CD4-positive, alpha-beta T cell (primary cell): ENCODE measurements at regions not wholly inside any gene's neighbourhood (a gene's known extent, or its start where the extent isn't known, plus 50 kb on each side); places are given as distances from the start of the nearest gene placed in this dataset.

Experiments used
- ATAC-seq: fragments of 200-7000 bp; cut with Tn5 transposase; one replicate; pipeline ENCODE4 v1.10.0; 2022; ENCODE audit warnings: mild to moderate bottlenecking; ENCODE audit not compliant: poor library complexity
- CTCF ChIA-PET: fragments of 350-600 bp; sonication (Branson Sonifier 250); formaldehyde crosslinking; loops from one replicate; lab custom pipeline; 2021; ENCODE audit warnings: antibody characterized with exemption, inconsistent platforms; lab: Charles Lee
- POLR2A ChIA-PET: fragments of 350-600 bp; sonication (Branson Sonifier 250); formaldehyde crosslinking; loops from one replicate; lab custom pipeline; 2021; ENCODE audit warnings: antibody characterized with exemption, inconsistent platforms; lab: Charles Lee
- DNase-seq, 14 experiments: peaks; one replicate each; pipeline ENCODE4 v3.0.0-alpha.2; 2013 to 2020; ENCODE audit warnings: mixed read lengths in 2 of 14
- H3K27ac ChIP-seq, 2 donors: one replicate each; pipeline versions ENCODE4 v1.5.1 to v1.7.0; 2013; ENCODE audit warnings: low read length in 2 of 2, low read depth in 1 of 2, mild to moderate bottlenecking in 1 of 2
- H3K27me3 ChIP-seq, 2 experiments: 1 replicate in 1 of 2; 2 replicates in 1 of 2; pipeline versions ENCODE4 v1.6.1 to v1.7.0; 2013; ENCODE audit warnings: low read length in 2 of 2, control low read depth in 1 of 2, mild to moderate bottlenecking in 1 of 2, moderate library complexity in 1 of 2; ENCODE audit not compliant: insufficient read depth in 2 of 2, control insufficient read depth in 1 of 2
- H3K36me3 ChIP-seq: one replicate; pipeline ENCODE4 v1.6.1; 2013; ENCODE audit warnings: low read length, control low read depth; ENCODE audit not compliant: insufficient read depth
- H3K4me1 ChIP-seq: one replicate; pipeline ENCODE4 v1.6.1; 2013; ENCODE audit warnings: low read length, control low read depth; ENCODE audit not compliant: insufficient read depth
- H3K4me3 ChIP-seq: one replicate; pipeline ENCODE4 v1.5.1; 2013; ENCODE audit warnings: mild to moderate bottlenecking, low read length, moderate library complexity
- H3K9me3 ChIP-seq, 2 experiments: 1 replicate in 1 of 2; 2 replicates in 1 of 2; pipeline versions ENCODE4 v1.6.1 to v1.7.0; 2013; ENCODE audit warnings: low read length in 2 of 2, mild to moderate bottlenecking in 2 of 2, control low read depth in 1 of 2, moderate library complexity in 1 of 2; ENCODE audit not compliant: control insufficient read depth in 1 of 2, insufficient read depth in 1 of 2
- H3K27ac Mint-ChIP-seq: one replicate; pipeline ENCODE4 v1.8.0; 2020; ENCODE audit warnings: mixed read lengths
- H3K27me3 Mint-ChIP-seq: one replicate; pipeline ENCODE4 v1.8.0; 2021; ENCODE audit warnings: mixed read lengths
- H3K36me3 Mint-ChIP-seq: one replicate; pipeline ENCODE4 v1.8.0; 2021; ENCODE audit warnings: low read depth, mixed read lengths
- H3K4me1 Mint-ChIP-seq: one replicate; pipeline ENCODE4 v1.8.0; 2021; ENCODE audit warnings: low read depth, mixed read lengths
- H3K4me3 Mint-ChIP-seq: one replicate; pipeline ENCODE4 v1.8.0; 2020; ENCODE audit warnings: mild to moderate bottlenecking, mixed read lengths
- H3K9me3 Mint-ChIP-seq: one replicate; pipeline ENCODE4 v1.8.0; 2020; ENCODE audit warnings: mixed read lengths
- intact Hi-C, 2 experiments: fragments of 100-400 bp; cut with DNase I in 1 of 2; cut with micrococcal nuclease in 1 of 2; formaldehyde crosslinking; loops; one replicate each; pipeline versions ENCODE4 v1.15.1 to v1.9.0; 2023 to 2025; cut with DNase I, micrococcal nuclease
- TF ChIP-seq, protein P1 (sequence below): fragments of 200-600 bp; IDR thresholded peaks from one replicate; pipeline ENCODE4 v1.8.0; 2022; ENCODE audit warnings: antibody characterized with exemption, mild to moderate bottlenecking

DNA sequence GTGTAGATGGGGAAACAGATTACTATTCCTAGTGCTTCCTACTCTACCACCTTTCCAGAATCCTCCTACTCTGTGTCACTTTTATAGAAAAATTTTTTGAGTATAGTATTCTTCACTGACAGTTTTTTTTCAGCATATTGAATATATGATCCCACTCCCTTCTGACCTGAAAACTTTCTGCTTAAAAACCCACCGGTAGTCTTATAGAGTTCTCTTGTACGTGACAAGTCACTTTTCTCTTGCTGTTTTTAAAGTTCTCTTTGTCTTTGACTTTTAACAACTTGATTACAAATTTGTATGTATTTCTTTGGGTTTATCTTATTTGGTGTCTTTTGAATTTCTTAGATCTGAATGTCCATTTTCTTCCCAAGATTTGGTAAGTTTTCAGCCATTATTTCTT is 133.6 kb upstream of the SLC38A2 start:
- Histone ChIP-seq H3K9me3 (peaks cover 0 to 12% of the 10 kb centered on the region in 2 experiments), H3K4me3 (no peak overlapping the region), H3K27ac (no peak overlapping the region), H3K36me3 (no peaks in the 10 kb centered on the region), H3K4me1 (no peaks in the 10 kb centered on the region), H3K27me3 (no peaks in the 10 kb centered on the region)
- Mint-ChIP-seq H3K27ac (no peak overlapping the region), H3K9me3 (peaks cover 31% of the 10 kb centered on the region), H3K36me3 (peaks cover 26% of the 10 kb centered on the region), H3K27me3 (no peaks in the 10 kb centered on the region), H3K4me1 (no peaks in the 10 kb centered on the region), H3K4me3 (no peak overlapping the region)
- ATAC-seq (no peak), DNase-seq (no peak)
- intact Hi-C loops, result no loop called here
- POLR2A ChIA-PET, result no interaction called here
- TF ChIP-seq, protein P1, sequence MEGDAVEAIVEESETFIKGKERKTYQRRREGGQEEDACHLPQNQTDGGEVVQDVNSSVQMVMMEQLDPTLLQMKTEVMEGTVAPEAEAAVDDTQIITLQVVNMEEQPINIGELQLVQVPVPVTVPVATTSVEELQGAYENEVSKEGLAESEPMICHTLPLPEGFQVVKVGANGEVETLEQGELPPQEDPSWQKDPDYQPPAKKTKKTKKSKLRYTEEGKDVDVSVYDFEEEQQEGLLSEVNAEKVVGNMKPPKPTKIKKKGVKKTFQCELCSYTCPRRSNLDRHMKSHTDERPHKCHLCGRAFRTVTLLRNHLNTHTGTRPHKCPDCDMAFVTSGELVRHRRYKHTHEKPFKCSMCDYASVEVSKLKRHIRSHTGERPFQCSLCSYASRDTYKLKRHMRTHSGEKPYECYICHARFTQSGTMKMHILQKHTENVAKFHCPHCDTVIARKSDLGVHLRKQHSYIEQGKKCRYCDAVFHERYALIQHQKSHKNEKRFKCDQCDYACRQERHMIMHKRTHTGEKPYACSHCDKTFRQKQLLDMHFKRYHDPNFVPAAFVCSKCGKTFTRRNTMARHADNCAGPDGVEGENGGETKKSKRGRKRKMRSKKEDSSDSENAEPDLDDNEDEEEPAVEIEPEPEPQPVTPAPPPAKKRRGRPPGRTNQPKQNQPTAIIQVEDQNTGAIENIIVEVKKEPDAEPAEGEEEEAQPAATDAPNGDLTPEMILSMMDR, result no peak
- CTCF ChIA-PET, result no interaction called here

DNA sequence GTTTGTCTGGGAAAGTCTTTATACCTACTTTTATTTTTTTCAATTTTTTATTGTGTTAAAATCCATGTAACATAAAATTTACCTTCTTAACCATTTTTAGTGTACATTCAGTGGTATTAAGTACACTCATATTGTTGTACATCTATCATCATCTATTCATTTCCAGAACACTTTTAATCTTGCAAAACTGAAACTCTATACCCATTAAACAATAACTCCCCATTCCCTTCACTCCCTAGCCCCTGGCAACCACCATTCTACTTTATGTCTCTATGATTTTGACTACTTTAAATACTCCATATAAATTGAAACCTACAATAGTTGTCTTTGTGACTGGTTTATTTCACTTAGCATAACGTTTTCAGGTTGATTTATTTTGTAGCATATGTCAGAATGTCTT is 131.9 kb upstream of the SLC38A2 start:
- H3K4me3 Mint-ChIP-seq, result no peak overlapping the region
- Histone ChIP-seq H3K4me1 (no peaks in the 10 kb centered on the region), H3K27ac (no peak overlapping the region), H3K27me3 (no peaks in the 10 kb centered on the region), H3K9me3 (peaks cover 0 to 12% of the 10 kb centered on the region in 2 experiments), H3K4me3 (no peak overlapping the region), H3K36me3 (no peaks in the 10 kb centered on the region)
- H3K4me1 Mint-ChIP-seq, result no peaks in the 10 kb centered on the region
- intact Hi-C loops, result no loop called here
- peaks cover 28% of the 10 kb centered on the region for H3K9me3 Mint-ChIP-seq
- DNase-seq (no peak), ATAC-seq (no peak)
- TF ChIP-seq, protein P1, result no peak
- H3K27ac Mint-ChIP-seq, result no peak overlapping the region
- no peaks in the 10 kb centered on the region for H3K27me3 Mint-ChIP-seq
- ChIA-PET CTCF (no interaction called here), POLR2A (no interaction called here)
- peaks cover 22% of the 10 kb centered on the region for H3K36me3 Mint-ChIP-seq

DNA sequence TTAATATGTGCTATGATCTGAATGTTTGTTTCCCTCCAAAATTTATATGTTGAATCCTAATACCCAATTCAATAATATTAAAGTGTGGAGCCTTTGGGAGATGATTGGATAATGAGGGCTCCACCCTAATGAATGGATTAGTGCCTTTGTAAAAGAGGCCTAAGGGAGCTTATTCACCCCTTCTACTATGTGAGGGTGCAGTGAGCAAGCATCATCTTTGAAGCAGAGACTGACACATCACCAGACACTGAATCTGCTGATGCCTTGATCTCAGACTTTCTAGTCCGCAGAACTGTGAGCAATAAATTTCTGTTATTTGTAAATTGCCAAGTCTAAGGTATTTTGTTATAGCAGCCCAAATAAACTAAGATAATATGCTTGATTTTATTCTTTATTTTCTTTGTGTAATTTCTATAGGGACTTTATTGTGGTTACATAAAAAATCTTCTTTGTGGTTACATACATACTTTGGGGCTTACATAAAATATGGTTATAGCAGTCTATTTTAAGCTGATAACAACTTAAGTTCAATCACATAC is 131.1 kb upstream of the SLC38A2 start:
- no peaks in the 10 kb centered on the region for H3K27me3 ChIP-seq
- peaks cover 0 to 12% of the 10 kb centered on the region in 2 experiments for H3K9me3 ChIP-seq
- ATAC-seq (no peak), DNase-seq (no peak)
- ChIA-PET CTCF (no interaction called here), POLR2A (no interaction called here)
- Mint-ChIP-seq H3K4me3 (no peak overlapping the region), H3K4me1 (no peaks in the 10 kb centered on the region), H3K36me3 (peaks cover 22% of the 10 kb centered on the region), H3K9me3 (peaks cover 28% of the 10 kb centered on the region), H3K27ac (no peak overlapping the region), H3K27me3 (no peaks in the 10 kb centered on the region)
- no peaks in the 10 kb centered on the region for H3K36me3 ChIP-seq
- H3K4me1 ChIP-seq, result no peaks in the 10 kb centered on the region
- no peak overlapping the region for H3K4me3 ChIP-seq
- intact Hi-C loops, result no loop called here
- TF ChIP-seq, protein P1, result no peak
- H3K27ac ChIP-seq, result no peak overlapping the region
